PC-9 (cell line): ENCODE measurements at regions not wholly inside any gene's neighbourhood (a gene's known extent, or its start where the extent isn't known, plus 50 kb on each side); places are given as distances from the start of the nearest gene placed in this dataset.

Experiments used
- CTCF ChIP-seq: fragments of 200-600 bp; sonication (generic); conservative IDR thresholded peaks from 2 replicates; pipeline ENCODE4 v1.6.1; 2017; ENCODE audit warnings: mixed run types, antibody characterized with exemption, mild to moderate bottlenecking, moderate library complexity
- EZH2 ChIP-seq: fragments of 200-600 bp; sonication (generic); IDR thresholded peaks from 2 replicates; pipeline ENCODE4 v1.8.0; 2017; ENCODE audit warnings: antibody characterized with exemption, low read depth

GRCh38 chr6:56732517-56732916, 89.8 kb upstream of the DST start:
- no peak for TF ChIP-seq CTCF
- no peak for TF ChIP-seq EZH2
